GM13976 (cell line): ENCODE measurements at regions not wholly inside any gene's neighbourhood (a gene's known extent, or its start where the extent isn't known, plus 50 kb on each side); places are given as distances from the start of the nearest gene placed in this dataset.

Experiments
- DNase-seq: peaks from one replicate; pipeline ENCODE4 v3.0.0; 2012; ENCODE audit warnings: low spot score
- in situ Hi-C: fragments of 300-500 bp; cut with MboI; formaldehyde crosslinking; loops from one replicate; pipeline ENCODE4 v1.12.0; 2022; ENCODE audit warnings: low sequenced_read_pairs, mixed read lengths, inconsistent platforms; ENCODE audit not compliant: unreplicated experiment
- TF ChIP-seq, protein P1 (sequence below): IDR thresholded peaks from 2 replicates; pipeline ENCODE4 v1.5.1; 2012; ENCODE audit warnings: borderline replicate concordance, mild to moderate bottlenecking; ENCODE audit not compliant: insufficient read depth; ENCODE audit errors: extremely low read depth, missing control alignments, control extremely low read depth

DNA sequence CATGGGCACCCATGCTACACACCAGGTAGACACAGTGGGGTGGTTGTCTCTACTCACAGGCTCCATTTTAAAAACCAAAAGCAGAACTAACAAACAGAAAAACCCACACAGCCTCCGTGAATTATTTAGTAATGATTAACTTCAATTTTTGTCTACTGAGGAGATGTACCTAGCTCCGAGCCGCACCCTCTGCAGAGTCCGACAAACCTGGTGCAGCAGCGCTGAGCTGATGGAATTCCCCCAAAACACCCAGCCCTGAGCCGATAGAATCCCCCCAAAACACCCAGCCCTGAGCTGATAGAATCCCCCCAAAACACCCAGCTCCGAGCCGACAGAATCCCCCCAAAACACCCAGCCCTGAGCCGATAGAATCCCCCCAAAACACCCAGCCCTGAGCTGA lies 927.0 kb downstream of the BRD1 start:
- in situ Hi-C loops: no loop called here
- TF ChIP-seq, protein P1, sequence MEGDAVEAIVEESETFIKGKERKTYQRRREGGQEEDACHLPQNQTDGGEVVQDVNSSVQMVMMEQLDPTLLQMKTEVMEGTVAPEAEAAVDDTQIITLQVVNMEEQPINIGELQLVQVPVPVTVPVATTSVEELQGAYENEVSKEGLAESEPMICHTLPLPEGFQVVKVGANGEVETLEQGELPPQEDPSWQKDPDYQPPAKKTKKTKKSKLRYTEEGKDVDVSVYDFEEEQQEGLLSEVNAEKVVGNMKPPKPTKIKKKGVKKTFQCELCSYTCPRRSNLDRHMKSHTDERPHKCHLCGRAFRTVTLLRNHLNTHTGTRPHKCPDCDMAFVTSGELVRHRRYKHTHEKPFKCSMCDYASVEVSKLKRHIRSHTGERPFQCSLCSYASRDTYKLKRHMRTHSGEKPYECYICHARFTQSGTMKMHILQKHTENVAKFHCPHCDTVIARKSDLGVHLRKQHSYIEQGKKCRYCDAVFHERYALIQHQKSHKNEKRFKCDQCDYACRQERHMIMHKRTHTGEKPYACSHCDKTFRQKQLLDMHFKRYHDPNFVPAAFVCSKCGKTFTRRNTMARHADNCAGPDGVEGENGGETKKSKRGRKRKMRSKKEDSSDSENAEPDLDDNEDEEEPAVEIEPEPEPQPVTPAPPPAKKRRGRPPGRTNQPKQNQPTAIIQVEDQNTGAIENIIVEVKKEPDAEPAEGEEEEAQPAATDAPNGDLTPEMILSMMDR: no peak
- DNase-seq: no peak

DNA sequence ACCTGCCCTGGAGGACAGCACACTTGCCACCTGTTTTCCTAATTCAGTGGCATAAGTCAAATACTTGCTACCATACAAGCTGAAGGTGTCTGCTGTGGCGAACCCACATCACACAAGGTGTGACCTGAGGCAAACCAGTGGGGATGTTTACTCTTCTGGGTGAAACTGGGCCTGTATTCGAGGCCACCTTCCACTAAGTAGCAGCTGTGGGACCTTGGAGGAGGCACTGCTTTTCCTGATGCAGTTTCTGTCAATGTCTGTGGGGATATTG lies 927.4 kb downstream of the BRD1 start:
- in situ Hi-C loops: no loop called here
- TF ChIP-seq, protein P1: no peak
- DNase-seq: no peak

DNA sequence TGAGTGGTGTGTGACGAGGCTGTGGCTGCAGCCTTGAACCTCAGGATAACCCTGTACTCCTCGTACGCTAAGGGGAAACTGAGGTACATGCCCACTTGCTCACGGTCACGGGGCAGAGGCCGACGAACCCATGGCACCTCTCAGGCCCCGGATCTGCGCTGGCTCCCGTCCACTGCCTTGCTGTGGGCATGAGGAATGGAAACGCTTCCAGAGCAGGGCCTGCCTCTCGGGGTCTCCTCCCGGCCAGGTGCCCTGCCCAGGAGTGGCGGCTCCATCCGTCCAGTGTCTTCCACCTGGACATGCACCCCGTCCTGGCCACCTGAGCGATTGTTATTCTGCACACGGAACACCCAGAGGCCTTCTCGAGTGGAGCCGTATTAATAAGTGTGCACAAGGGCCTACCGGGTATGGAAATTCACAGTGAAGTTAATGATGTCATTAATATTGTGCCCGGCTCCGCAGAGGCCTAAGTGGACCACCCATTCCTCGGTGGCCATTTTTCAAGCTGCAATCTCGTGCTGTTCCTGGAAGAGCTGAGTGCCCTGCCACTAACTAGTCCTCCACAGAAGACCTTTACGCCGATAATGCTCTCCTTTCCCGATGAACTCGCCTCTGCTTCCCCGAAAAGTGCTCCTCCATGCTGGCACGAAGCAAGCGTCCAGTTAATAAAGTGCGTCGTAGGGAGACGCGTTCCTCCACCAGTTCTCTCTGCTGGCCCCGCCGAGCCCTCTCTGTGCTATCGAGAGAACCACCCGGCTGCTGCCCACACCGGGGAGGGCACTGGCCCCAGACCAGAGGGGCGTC lies 927.9 kb downstream of the BRD1 start:
- TF ChIP-seq, protein P1: no peak
- DNase-seq: peak; percentile 13
- in situ Hi-C loops: no loop called here

GRCh38 chr22:48898524-48899250 lies 929.0 kb downstream of the BRD1 start:
- DNase-seq: peak; percentile 13
- TF ChIP-seq, protein P1: no peak
- in situ Hi-C loops: no loop called here

GRCh38 chr22:48897645-48898370 lies 929.9 kb downstream of the BRD1 start:
- in situ Hi-C loops: no loop called here
- TF ChIP-seq, protein P1: no peak
- DNase-seq: peak; percentile 11

DNA sequence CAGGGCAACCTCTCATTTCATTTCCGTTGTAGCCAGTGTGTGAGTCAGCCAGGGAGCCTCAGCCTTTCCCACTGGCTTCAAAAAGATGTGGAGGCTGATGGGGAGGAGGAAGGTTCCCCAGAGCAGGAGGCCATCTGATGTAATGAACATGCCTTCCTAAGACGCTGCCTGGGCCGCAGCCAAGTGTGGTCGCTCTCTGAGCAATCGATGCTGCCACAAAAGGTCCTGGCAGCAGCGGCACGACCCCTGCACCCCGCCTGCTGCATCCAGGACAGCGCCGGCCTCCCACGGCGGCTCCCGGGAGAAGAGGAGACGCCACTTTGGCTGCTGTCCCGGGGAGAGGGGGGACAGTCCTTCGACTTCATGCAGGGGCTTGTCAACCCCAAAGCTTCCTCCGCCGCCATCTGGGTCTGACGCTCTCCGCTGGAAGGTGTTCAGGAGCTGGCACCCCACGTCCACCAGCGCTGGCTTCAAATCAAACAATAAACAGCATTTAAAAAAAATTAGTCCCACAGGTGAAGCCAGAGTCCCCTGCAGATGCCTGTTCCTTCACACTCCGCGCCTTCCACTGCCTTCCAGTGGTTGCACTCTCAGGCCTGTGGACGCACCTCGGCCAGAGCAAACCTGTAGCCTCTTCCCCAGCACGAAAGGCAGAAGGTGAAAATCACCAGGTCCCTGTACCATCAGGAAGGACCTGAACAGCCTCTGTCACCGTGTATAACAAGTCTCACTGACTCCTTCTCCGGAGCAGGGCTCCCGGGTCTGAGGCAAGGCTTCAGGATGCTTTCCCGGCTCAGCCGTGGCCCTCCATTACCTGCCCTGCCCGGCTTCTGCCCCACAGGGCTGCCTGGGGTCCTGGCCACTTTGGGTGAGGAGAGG lies 930.7 kb downstream of the BRD1 start:
- in situ Hi-C loops: no loop called here
- DNase-seq: peak; percentile 11
- TF ChIP-seq, protein P1: no peak
